ENCODE measurements at regions not wholly inside any gene's neighbourhood (a gene's known extent, or its start where the extent isn't known, plus 50 kb on each side); places are given as distances from the start of the nearest gene placed in this dataset.
"Not testable (repeated sequence)": the region's sequence is repeated elsewhere in the genome, so short reads cannot be mapped to it uniquely, and the experiment has no call there.

DNA sequence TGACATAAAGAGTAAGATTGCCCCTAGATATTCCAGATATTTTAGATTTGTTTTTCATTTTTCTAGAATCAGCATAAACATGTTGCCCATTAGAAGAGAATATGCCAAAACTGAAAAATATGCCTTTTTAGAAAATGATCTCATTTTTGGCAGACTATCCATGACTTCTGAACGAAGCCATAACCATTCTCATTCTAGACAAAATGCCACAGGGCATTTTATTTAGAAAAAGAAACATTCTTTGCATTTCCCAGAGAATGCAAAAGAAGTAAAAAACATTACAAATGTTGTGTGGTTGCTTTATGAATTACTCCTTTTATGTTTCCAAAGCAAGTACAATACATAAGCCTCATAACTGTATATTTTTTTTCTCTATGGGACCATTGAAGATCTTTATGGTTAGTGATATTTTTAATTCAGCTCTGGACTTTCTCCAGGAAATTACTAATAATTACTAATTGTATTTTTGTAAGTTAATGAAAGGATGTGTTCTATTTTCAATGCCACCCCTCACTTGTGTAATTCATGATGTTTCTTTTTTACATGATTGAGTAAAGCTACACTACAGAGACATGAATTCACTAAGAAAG is 109.6 kb upstream of the SEM1 start:
- no peak overlapping the region for H3K4me3 Mint-ChIP-seq
- H3K36me3 Mint-ChIP-seq: no peaks in the 10 kb centered on the region
- TF ChIP-seq, protein P1, sequence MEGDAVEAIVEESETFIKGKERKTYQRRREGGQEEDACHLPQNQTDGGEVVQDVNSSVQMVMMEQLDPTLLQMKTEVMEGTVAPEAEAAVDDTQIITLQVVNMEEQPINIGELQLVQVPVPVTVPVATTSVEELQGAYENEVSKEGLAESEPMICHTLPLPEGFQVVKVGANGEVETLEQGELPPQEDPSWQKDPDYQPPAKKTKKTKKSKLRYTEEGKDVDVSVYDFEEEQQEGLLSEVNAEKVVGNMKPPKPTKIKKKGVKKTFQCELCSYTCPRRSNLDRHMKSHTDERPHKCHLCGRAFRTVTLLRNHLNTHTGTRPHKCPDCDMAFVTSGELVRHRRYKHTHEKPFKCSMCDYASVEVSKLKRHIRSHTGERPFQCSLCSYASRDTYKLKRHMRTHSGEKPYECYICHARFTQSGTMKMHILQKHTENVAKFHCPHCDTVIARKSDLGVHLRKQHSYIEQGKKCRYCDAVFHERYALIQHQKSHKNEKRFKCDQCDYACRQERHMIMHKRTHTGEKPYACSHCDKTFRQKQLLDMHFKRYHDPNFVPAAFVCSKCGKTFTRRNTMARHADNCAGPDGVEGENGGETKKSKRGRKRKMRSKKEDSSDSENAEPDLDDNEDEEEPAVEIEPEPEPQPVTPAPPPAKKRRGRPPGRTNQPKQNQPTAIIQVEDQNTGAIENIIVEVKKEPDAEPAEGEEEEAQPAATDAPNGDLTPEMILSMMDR (IDR thresholded peaks at IDR 0.05): no peak
- no peak for TF ChIP-seq EZH2phosphoT487 (IDR thresholded peaks at IDR 0.05)
- no peak for TF ChIP-seq EZH2 (IDR thresholded peaks at IDR 0.05)
- Histone ChIP-seq H3K79me2 (ENCODE audit: low read depth) (no peaks in the 10 kb centered on the region), H3K27me3 (no peaks in the 10 kb centered on the region), H3K9me3 (ENCODE audit: low read depth) (no peaks in the 10 kb centered on the region), H3K4me2 (no peak overlapping the region), H3K4me1 (no peaks in the 10 kb centered on the region), H3K36me3 (no peaks in the 10 kb centered on the region), H3K9ac (no peak overlapping the region), H2AFZ (replicated peaks) (no peak overlapping the region), H3F3A (ENCODE audit: low read depth) (no peaks in the 10 kb centered on the region), H4K20me1 (ENCODE audit: low read depth) (no peaks in the 10 kb centered on the region), H3K4me3 (no peak overlapping the region), H3K27ac (no peak overlapping the region)
- no peak for DNase-seq (ENCODE audit: low spot score)
- no peaks in the 10 kb centered on the region for H3K27me3 Mint-ChIP-seq (ENCODE audit: insufficient read depth, low read depth)
- no peaks in the 10 kb centered on the region for H3K9me3 Mint-ChIP-seq
- H3K4me1 Mint-ChIP-seq: no peaks in the 10 kb centered on the region
- no peak overlapping the region for H3K27ac Mint-ChIP-seq

DNA sequence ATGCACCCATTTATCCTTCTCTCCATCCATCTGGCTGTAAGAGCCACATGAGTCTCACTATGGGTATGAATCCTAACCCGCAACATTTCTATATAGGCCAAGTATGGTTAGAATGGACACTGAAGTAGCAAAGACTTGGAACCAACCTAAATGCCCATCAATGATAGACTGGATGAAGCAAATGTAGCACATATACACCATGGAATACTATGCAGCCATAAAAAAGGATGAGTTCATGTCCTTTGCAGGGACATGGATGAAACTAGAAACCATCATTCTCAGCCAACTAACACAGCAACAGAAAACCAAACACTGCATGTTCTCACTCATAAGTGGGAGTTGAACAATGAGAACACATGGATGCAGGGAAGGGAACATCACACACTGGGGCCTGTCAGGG is 111.5 kb upstream of the SEM1 start:
- H3K27me3 ChIP-seq; H3F3A ChIP-seq (ENCODE audit: low read depth); H3K9ac ChIP-seq; H3K4me3 ChIP-seq; H3K4me3 Mint-ChIP-seq; H3K4me1 ChIP-seq; H3K27ac Mint-ChIP-seq; H3K27ac ChIP-seq; H3K4me2 ChIP-seq; DNase-seq (ENCODE audit: low spot score); H3K4me1 Mint-ChIP-seq; H3K27me3 Mint-ChIP-seq (ENCODE audit: insufficient read depth, low read depth); H3K9me3 ChIP-seq (ENCODE audit: low read depth); H3K9me3 Mint-ChIP-seq; H3K79me2 ChIP-seq (ENCODE audit: low read depth); H3K36me3 ChIP-seq; H3K36me3 Mint-ChIP-seq; H2AFZ ChIP-seq (replicated peaks); H4K20me1 ChIP-seq (ENCODE audit: low read depth): not testable (repeated sequence)

DNA sequence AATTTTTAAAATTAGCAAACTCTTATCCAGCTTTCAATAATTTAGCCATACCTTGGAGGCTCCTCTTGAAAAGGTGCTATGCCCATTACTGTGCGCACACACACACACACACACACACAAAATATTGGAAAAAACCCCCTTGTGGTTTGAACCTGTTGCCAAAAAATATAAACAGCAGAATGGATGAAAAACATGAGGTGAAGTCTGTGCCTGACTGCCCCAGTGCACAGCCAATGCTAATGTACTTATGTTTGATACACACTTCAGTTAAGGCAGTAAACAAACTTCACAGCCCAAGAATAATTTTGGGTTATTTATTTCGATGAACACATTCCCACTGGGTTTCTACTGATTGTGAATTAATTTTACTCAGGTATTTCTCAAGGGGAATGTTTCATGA is 113.2 kb upstream of the SEM1 start:
- H3K4me3 Mint-ChIP-seq: no peak overlapping the region
- no peak overlapping the region for H3K4me2 ChIP-seq
- H3K4me1 ChIP-seq: no peaks in the 10 kb centered on the region
- H3K9me3 ChIP-seq (ENCODE audit: low read depth): no peaks in the 10 kb centered on the region
- H3K4me3 ChIP-seq: no peak overlapping the region
- no peak overlapping the region for H3K27ac Mint-ChIP-seq
- H3K27me3 Mint-ChIP-seq (ENCODE audit: insufficient read depth, low read depth): no peaks in the 10 kb centered on the region
- no peaks in the 10 kb centered on the region for H3K79me2 ChIP-seq (ENCODE audit: low read depth)
- no peaks in the 10 kb centered on the region for H4K20me1 ChIP-seq (ENCODE audit: low read depth)
- no peaks in the 10 kb centered on the region for H3K36me3 ChIP-seq
- H3K4me1 Mint-ChIP-seq: no peaks in the 10 kb centered on the region
- no peaks in the 10 kb centered on the region for H3K36me3 Mint-ChIP-seq
- TF ChIP-seq, protein P1 (IDR thresholded peaks at IDR 0.05): no peak
- TF ChIP-seq EZH2 (IDR thresholded peaks at IDR 0.05): no peak
- no peak for TF ChIP-seq EZH2phosphoT487 (IDR thresholded peaks at IDR 0.05)
- no peak overlapping the region for H3K9ac ChIP-seq
- no peak overlapping the region for H2AFZ ChIP-seq (replicated peaks)
- no peak overlapping the region for H3K27ac ChIP-seq
- no peaks in the 10 kb centered on the region for H3F3A ChIP-seq (ENCODE audit: low read depth)
- H3K27me3 ChIP-seq: no peaks in the 10 kb centered on the region
- no peak for DNase-seq (ENCODE audit: low spot score)
- no peaks in the 10 kb centered on the region for H3K9me3 Mint-ChIP-seq

DNA sequence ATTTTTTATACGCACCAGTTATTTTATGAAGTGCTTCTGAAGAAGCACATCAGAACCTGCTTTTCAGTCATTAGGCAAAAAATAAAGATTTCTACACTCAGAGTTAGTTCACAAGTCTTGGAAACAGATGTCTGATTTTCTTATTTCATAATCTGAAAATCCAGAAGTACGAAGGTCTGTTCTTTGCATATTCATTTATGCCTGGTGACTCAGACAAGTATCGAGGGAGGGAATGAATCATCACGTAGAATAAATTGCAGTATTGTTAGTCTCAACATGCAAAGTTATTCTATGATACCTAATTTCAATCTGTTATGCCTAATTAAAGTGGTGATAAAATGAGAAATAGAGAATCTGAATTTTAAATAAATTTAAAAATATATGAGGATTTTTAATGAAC is 113.6 kb upstream of the SEM1 start:
- H3K36me3 Mint-ChIP-seq: no peaks in the 10 kb centered on the region
- no peak for TF ChIP-seq EZH2 (IDR thresholded peaks at IDR 0.05)
- no peak for TF ChIP-seq EZH2phosphoT487 (IDR thresholded peaks at IDR 0.05)
- TF ChIP-seq, protein P1 (IDR thresholded peaks at IDR 0.05): no peak
- no peaks in the 10 kb centered on the region for H3K36me3 ChIP-seq
- H3K27ac Mint-ChIP-seq: no peak overlapping the region
- no peaks in the 10 kb centered on the region for H3K27me3 ChIP-seq
- H3K9me3 ChIP-seq (ENCODE audit: low read depth): no peaks in the 10 kb centered on the region
- no peaks in the 10 kb centered on the region for H4K20me1 ChIP-seq (ENCODE audit: low read depth)
- H3K27me3 Mint-ChIP-seq (ENCODE audit: insufficient read depth, low read depth): no peaks in the 10 kb centered on the region
- H3K4me3 Mint-ChIP-seq: no peak overlapping the region
- no peak overlapping the region for H3K4me3 ChIP-seq
- no peaks in the 10 kb centered on the region for H3F3A ChIP-seq (ENCODE audit: low read depth)
- no peak overlapping the region for H3K4me2 ChIP-seq
- no peaks in the 10 kb centered on the region for H3K79me2 ChIP-seq (ENCODE audit: low read depth)
- H2AFZ ChIP-seq (replicated peaks): no peak overlapping the region
- H3K27ac ChIP-seq: no peak overlapping the region
- no peak overlapping the region for H3K9ac ChIP-seq
- no peaks in the 10 kb centered on the region for H3K9me3 Mint-ChIP-seq
- DNase-seq (ENCODE audit: low spot score): no peak
- no peaks in the 10 kb centered on the region for H3K4me1 Mint-ChIP-seq
- H3K4me1 ChIP-seq: no peaks in the 10 kb centered on the region
